ENCODE measurements at regions not wholly inside any gene's neighbourhood (a gene's known extent, or its start where the extent isn't known, plus 50 kb on each side); places are given as distances from the start of the nearest gene placed in this dataset.
"Not testable (repeated sequence)": the region's sequence is repeated elsewhere in the genome, so short reads cannot be mapped to it uniquely, and the experiment has no call there.

- no peak overlapping the region for H3K27ac ChIP-seq
- TF ChIP-seq POLR2AphosphoS5 (IDR thresholded peaks at IDR 0.05), result no peak
- TF ChIP-seq EP300 (IDR thresholded peaks at IDR 0.05), result no peak
- TF ChIP-seq POLR2A (IDR thresholded peaks at IDR 0.05), result no peak
- TF ChIP-seq CTCF (IDR thresholded peaks at IDR 0.05), result no peak
- H3K9me3 ChIP-seq, result no peaks in the 10 kb centered on the region
- WGBS, 5 donors, result 77 to 86% (median 84%) methylated on average over 1 of the region's 1 CpG
- H3K27me3 ChIP-seq, result no peaks in the 10 kb centered on the region
- intact Hi-C loops (cut with DNase I; ENCODE audit: low total_unique reads), result no loop called here
- H3K36me3 ChIP-seq, result no peaks in the 10 kb centered on the region
- H3K4me1 ChIP-seq, result peaks cover 0 to 20% (median 4%) of the 10 kb centered on the region in 4 donors
- DNase-seq, result no peak
- no peak overlapping the region for H3K4me3 ChIP-seq
These were observed 146.7 kb upstream of the DST start for GRCh38 chr6:56789342-56789741.

- intact Hi-C loops (cut with DNase I; ENCODE audit: low total_unique reads), result no loop called here
- no peak for DNase-seq
- Histone ChIP-seq H3K27me3 (no peaks in the 10 kb centered on the region), H3K27ac (no peak overlapping the region), H3K4me3 (no peak overlapping the region), H3K9me3 (no peaks in the 10 kb centered on the region), H3K4me1 (peaks cover 0 to 13% (median 4%) of the 10 kb centered on the region in 4 donors), H3K36me3 (no peaks in the 10 kb centered on the region)
- TF ChIP-seq EP300 (IDR thresholded peaks at IDR 0.05) (no peak), CTCF (IDR thresholded peaks at IDR 0.05) (no peak), POLR2AphosphoS5 (IDR thresholded peaks at IDR 0.05) (no peak), POLR2A (IDR thresholded peaks at IDR 0.05) (no peak)
- WGBS, 5 donors, result 43 to 100% (median 84%) methylated on average over 1 of the region's 1 CpG
These were observed 144.5 kb upstream of the DST start for GRCh38 chr6:56787209-56787608.

GRCh38 chr6:56786256-56786655 lies 143.6 kb upstream of the DST start:
- no peaks in the 10 kb centered on the region for H3K36me3 ChIP-seq
- WGBS, 5 donors, result 79 to 91% (median 81%) methylated on average over 1 of the region's 1 CpG
- intact Hi-C loops (cut with DNase I; ENCODE audit: low total_unique reads), result no loop called here
- H3K4me3 ChIP-seq, result no peak overlapping the region
- no peaks in the 10 kb centered on the region for H3K9me3 ChIP-seq
- TF ChIP-seq POLR2AphosphoS5 (IDR thresholded peaks at IDR 0.05) (no peak), CTCF (IDR thresholded peaks at IDR 0.05) (no peak), EP300 (IDR thresholded peaks at IDR 0.05) (no peak), POLR2A (IDR thresholded peaks at IDR 0.05) (no peak)
- H3K27me3 ChIP-seq, result no peaks in the 10 kb centered on the region
- peaks cover 0 to 13% (median 4%) of the 10 kb centered on the region in 4 donors for H3K4me1 ChIP-seq
- DNase-seq, result no peak
- H3K27ac ChIP-seq, result no peak overlapping the region

- H3K9me3 ChIP-seq; H3K36me3 ChIP-seq; H3K4me3 ChIP-seq; H3K4me1 ChIP-seq; DNase-seq; H3K27me3 ChIP-seq; H3K27ac ChIP-seq; intact Hi-C loops (cut with DNase I; ENCODE audit: low total_unique reads): not testable (repeated sequence)
- WGBS, 5 donors, result 92 to 97% (median 93%) methylated on average over 19 of the region's 19 CpGs
These were observed 142.8 kb upstream of the DST start for GRCh38 chr6:56785536-56785935.

GRCh38 chr6:56780109-56780508 lies 137.4 kb upstream of the DST start:
- WGBS, 5 donors, result 77 to 100% (median 95%) methylated on average over 2 of the region's 2 CpGs
- not testable (repeated sequence) for H3K27me3 ChIP-seq

GRCh38 chr6:56778503-56778902 lies 135.8 kb upstream of the DST start:
- intact Hi-C loops (cut with DNase I; ENCODE audit: low total_unique reads); H3K4me1 ChIP-seq; DNase-seq; H3K27me3 ChIP-seq; H3K36me3 ChIP-seq; H3K4me3 ChIP-seq; H3K9me3 ChIP-seq; H3K27ac ChIP-seq: not testable (repeated sequence)
- 85 to 100% (median 90%) methylated on average over 1 to 2 of the region's 2 CpGs for WGBS, 5 donors

More at GRCh38 chr6:56780109-56780508, 137.4 kb upstream of the DST start:
- H3K36me3 ChIP-seq; H3K27ac ChIP-seq; H3K4me1 ChIP-seq; intact Hi-C loops (cut with DNase I; ENCODE audit: low total_unique reads); DNase-seq; H3K9me3 ChIP-seq; H3K4me3 ChIP-seq: not testable (repeated sequence)
